ENCODE measurements at regions not wholly inside any gene's neighbourhood (a gene's known extent, or its start where the extent isn't known, plus 50 kb on each side); places are given as distances from the start of the nearest gene placed in this dataset.

DNA sequence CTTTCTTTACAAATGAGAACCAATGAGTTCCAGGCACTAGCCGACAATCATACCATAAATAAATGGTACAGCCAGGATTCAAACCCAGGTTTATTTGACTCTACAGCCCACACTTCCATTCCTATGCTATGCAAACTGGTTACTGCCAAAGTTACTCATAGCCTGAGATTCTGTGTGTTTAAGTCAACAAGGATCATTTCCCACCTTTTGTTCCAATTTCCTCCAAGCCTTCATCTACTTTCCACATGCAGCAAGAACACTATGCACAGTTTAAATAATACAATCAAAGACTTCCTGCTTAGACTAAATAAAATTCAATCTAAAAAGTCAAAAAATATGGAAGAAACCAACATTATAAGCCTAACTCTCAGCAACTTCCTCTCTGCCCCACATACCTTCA lies 59.2 kb upstream of the KLF12 start:
- no peak for DNase-seq (ENCODE audit: low spot score)

DNA sequence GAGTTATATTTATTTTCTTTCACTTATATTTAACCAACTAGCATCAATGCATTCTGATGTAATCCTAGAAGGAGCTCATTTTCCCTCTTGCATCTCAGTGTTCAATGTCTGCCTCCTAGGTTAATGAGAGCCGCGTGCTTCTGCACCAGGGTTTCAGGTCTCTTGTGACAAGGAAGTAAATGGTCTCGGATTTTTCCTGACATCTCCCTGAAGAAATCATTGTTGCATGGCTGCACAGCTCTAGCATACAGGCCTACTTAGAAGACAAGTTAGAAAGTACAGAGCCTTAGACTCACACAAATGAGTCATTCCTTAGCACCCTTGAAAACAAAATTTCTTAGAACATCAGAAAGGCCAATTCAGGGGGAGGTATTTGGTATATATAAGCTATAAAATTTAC lies 57.2 kb upstream of the KLF12 start:
- peak; percentile 2 for DNase-seq (ENCODE audit: low spot score)

DNA sequence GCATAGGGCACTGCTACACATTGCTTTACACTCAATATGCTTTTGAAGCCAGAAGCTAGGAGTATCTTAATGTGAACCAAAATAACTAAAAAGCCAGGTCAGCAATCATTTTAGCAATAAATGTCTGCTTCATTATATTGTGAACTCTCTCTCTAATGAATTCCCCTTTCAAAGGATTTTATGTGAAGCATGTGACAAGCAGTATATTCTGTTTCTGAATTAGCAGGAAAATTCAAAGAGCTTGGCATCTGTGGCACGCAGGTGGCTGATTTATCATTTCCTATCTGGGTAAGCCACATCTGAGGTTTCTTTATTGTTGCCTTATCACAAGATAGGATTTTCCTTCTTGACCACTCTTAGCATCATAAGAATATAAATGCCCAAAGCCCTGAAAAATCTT lies 56.8 kb upstream of the KLF12 start:
- peak; percentile 26 for DNase-seq (ENCODE audit: low spot score)

DNA sequence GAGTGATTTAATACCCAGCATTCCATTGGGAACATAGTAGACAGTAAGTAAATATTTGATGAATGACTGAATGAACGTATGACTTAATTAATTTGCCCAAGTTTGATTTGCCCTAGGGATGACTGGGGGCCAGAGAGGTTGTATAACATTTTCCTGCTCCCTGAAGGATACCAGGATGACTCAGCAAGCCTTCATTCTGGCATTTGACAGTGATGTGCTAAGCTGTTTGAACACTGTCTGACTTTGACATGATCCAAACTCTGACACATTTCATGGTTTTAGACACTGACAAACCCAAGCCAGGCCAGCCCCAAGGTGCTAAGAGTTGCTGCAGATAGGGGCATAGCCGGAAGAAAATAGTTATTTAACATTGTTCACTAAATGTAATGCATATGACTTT lies 53.4 kb upstream of the KLF12 start:
- DNase-seq (ENCODE audit: low spot score): no peak

DNA sequence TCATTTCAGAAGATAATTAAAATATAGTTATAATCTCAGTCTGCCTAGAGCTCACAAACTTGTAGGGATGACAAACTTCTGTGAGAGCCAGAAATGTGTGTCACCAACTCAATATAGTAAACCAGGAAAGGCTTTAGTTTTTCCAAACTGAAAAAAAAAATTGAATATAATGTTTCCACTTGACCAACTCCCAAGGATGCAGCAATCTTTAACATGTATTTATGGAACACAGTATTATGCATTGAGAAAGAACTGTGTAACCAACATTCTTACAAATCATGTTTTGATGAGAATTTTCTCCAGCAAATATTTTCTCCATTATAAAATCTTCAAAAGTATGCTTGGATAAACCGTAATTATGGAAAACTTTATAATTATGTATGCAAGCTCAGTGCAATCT lies 50.1 kb upstream of the KLF12 start:
- no peak for DNase-seq (ENCODE audit: low spot score)
